Right cardiac atrium (tissue), 5 donors: ENCODE measurements at regions not wholly inside any gene's neighbourhood (a gene's known extent, or its start where the extent isn't known, plus 50 kb on each side); places are given as distances from the start of the nearest gene placed in this dataset.

Experiments used
- ATAC-seq, 2 donors: fragments of 200-7000 bp; cut with Tn5 transposase; one replicate each; pipeline versions ENCODE4 v1.8.0 to v1.9.1; 2020; ENCODE audit warnings: moderate library complexity in 2 of 2, mild to moderate bottlenecking in 1 of 2
- DNase-seq, 3 donors: peaks; one replicate each; pipeline ENCODE4 v3.0.0-alpha.2; 2020
- H3K27ac ChIP-seq: one replicate; pipeline ENCODE4 v1.5.1; 2013; ENCODE audit warnings: mild to moderate bottlenecking, low read length, control low read depth, moderate library complexity
- H3K27me3 ChIP-seq: one replicate; pipeline ENCODE4 v1.6.1; 2013; ENCODE audit not compliant: control insufficient read depth, insufficient read depth
- H3K4me1 ChIP-seq: one replicate; pipeline ENCODE4 v1.6.1; 2013; ENCODE audit warnings: low read length; ENCODE audit not compliant: control insufficient read depth, insufficient read depth
- H3K4me3 ChIP-seq: one replicate; pipeline ENCODE4 v1.5.1; 2013; ENCODE audit warnings: low read length, control low read depth
- H3K9me3 ChIP-seq: one replicate; pipeline ENCODE4 v1.6.1; 2013; ENCODE audit warnings: low read length; ENCODE audit not compliant: control insufficient read depth
- WGBS: extraction: QIAGEN DNeasy Blood & Tissue Kit; methylation state at CpG from one replicate; pipeline ENCODE4 v1.1.7; 2013; 5-methylcytosine and 5-hydroxymethylcytosine counted together
- intact Hi-C, 4 donors: fragments of 100-400 bp; cut with DNase I; formaldehyde crosslinking; loops; one replicate each; pipeline versions ENCODE4 v1.11.0 to v1.14.0; 2022 to 2023
- donor health status: healthy with polysubstance abuse.
- donor health status: DM: no; HTN: yes; CAD: no.
- donor health status: DM: no; HTN: no; CAD: no.
- donor health status: DM: no; HTN: yes; CAD: no; lungs with severe emphysema.
- donor health status: DM: yes; HTN: yes; CAD: no.

DNA sequence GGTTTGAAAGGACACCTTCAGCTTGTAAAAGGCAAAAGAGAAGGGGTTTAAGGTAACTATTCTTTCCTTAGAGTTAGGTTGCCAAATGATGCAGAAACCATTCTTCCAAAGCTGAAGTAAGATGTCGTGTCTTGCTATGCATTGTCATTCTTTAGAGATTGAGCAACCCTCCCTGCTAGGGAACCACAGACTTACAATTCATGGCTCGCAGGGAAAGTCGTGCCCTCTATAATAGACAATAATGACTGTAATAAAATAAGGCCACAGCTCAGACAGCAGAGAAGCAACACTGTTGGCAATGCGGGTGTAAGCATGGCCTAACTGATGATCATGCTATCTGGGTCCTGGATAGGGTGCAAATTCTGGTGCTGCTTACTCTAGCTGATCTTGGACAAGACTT lies 129.6 kb upstream of the CDH13 start:
- intact Hi-C loops: no loop called here
- Histone ChIP-seq H3K4me3 (no peak overlapping the region), H3K27me3 (no peaks in the 10 kb centered on the region), H3K4me1 (no peaks in the 10 kb centered on the region), H3K27ac (no peak overlapping the region), H3K9me3 (no peaks in the 10 kb centered on the region)
- ATAC-seq (no peak), DNase-seq (no peak)
- WGBS: 54% methylated on average over 4 of the region's 4 CpGs

DNA sequence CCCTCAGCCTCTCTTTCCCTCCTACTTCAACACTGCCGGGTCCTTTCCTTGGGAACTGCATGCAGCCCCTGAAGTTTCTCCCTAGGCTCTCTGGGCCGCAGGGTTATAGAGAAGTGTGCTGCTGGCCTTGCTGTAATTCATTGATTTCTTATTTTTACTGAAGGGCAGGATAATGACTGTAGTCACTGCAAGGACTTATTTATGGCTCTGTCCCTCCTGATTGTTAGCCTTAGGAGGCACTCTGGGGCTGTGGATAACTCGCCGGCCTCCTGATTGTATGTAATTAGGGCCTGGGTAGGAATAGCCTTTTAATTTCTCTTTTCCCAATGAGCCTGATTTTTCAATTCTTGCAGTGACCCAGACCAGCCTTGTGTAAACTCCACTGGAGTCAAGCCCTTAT lies 138.3 kb upstream of the CDH13 start:
- Histone ChIP-seq H3K27ac (no peak overlapping the region), H3K9me3 (no peaks in the 10 kb centered on the region), H3K4me1 (no peaks in the 10 kb centered on the region), H3K27me3 (no peaks in the 10 kb centered on the region), H3K4me3 (no peak overlapping the region)
- DNase-seq (no peak), ATAC-seq (no peak)
- intact Hi-C loops: no loop called here
- WGBS: 87% methylated on average over 4 of the region's 4 CpGs

DNA sequence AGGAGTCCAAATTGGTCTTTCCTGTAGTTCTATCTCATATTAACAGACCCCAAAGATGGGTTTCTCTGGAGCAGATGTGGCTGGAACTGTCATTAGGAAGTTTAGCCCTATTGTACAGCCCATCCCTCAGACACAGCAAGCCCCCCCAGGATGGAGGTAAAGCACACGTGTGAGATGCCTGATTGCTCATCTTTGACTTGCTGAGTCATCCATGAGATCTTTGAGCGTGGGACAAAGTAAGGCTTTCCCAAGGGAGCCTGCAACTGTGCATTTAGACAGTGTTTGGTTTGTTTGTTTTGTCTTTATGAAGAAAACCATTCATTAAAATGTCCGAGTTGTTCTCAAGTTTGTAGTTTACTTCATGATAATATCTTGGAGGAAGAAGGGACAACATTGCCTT lies 145.3 kb upstream of the CDH13 start:
- Histone ChIP-seq H3K4me1 (no peaks in the 10 kb centered on the region), H3K9me3 (no peaks in the 10 kb centered on the region), H3K27me3 (no peaks in the 10 kb centered on the region), H3K4me3 (no peak overlapping the region), H3K27ac (no peak overlapping the region)
- intact Hi-C loops: no loop called here
- 55% methylated on average over 3 of the region's 3 CpGs for WGBS
- ATAC-seq (no peak), DNase-seq (no peak)

DNA sequence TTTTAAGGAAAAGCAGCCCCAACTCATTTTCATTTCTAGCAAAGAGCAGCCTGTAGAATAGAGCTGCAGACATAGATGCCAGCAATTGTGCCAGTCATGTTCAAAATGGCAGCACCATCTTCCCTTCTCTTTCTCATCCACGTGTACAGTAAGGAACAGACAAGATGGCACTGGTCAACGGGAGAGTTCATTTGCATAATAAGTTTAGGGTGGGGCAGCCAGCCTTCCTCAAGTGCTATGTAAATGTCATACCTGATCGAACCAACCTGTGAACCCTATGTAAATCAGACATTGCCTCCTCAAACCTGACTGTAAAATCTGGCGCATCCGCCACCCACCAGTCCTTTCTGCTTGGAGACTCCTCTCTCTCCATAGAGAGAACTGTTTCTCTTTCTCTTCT lies 150.0 kb upstream of the CDH13 start:
- Histone ChIP-seq H3K9me3 (no peaks in the 10 kb centered on the region), H3K27me3 (no peaks in the 10 kb centered on the region), H3K4me3 (no peak overlapping the region), H3K4me1 (no peaks in the 10 kb centered on the region), H3K27ac (no peak overlapping the region)
- WGBS: 78% methylated on average over 5 of the region's 5 CpGs
- no peak for DNase-seq
- intact Hi-C loops: no loop called here
- ATAC-seq: no peak

DNA sequence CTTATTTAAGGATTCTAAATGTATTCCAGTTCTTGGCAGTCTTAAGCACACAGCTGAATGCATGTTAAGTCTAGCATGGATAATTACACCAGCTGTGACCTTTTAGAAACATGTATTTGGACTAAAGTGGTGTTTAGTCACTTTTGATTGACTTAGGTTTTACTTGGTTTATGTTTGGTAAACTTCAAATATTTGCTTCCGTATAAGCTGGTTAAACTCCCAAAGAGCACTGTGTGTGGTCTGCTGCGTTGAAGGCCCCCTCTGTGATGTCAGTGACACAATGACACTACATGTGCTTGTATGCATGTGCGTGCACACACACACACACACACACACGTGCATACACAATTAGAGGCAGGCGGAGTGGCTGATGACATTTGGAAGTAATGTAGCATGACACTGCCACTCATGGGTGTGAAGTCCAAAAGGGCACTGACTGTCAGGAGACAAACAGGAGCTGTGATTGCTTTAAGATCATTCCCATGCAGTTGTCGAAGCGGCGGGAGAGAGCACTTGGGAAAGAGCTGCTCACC lies 156.1 kb upstream of the CDH13 start:
- intact Hi-C loops: no loop called here
- no peaks in the 10 kb centered on the region for H3K9me3 ChIP-seq
- ATAC-seq: no peak
- no peak for DNase-seq
- no peaks in the 10 kb centered on the region for H3K4me1 ChIP-seq
- 44% methylated on average over 8 of the region's 8 CpGs for WGBS
- H3K4me3 ChIP-seq: no peak overlapping the region
- H3K27me3 ChIP-seq: no peaks in the 10 kb centered on the region
- H3K27ac ChIP-seq: no peak overlapping the region

DNA sequence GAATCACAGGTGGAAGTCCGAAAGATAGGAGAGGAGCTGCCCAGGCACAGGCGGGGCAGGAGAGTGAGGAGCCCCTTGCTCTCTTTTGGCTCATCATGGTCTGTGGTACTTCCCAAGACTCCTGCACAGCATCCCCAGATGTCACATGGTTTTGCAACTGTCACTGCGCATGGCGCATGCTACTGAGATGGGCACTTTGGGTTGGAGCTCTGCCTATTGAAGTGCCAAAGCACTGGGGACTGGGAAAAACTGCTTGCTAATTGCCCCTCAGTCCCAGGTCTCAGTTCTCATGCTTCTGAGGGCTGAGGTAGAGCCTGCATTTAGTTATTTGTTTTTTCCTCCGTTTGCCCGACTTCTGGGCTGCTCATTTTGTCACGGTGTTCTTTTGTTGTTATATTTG lies 156.8 kb upstream of the CDH13 start:
- Histone ChIP-seq H3K4me3 (no peak overlapping the region), H3K27ac (no peak overlapping the region), H3K9me3 (no peaks in the 10 kb centered on the region), H3K4me1 (no peaks in the 10 kb centered on the region), H3K27me3 (no peaks in the 10 kb centered on the region)
- intact Hi-C loops: no loop called here
- ATAC-seq: no peak
- WGBS: 81% methylated on average over 7 of the region's 7 CpGs
- DNase-seq: no peak

DNA sequence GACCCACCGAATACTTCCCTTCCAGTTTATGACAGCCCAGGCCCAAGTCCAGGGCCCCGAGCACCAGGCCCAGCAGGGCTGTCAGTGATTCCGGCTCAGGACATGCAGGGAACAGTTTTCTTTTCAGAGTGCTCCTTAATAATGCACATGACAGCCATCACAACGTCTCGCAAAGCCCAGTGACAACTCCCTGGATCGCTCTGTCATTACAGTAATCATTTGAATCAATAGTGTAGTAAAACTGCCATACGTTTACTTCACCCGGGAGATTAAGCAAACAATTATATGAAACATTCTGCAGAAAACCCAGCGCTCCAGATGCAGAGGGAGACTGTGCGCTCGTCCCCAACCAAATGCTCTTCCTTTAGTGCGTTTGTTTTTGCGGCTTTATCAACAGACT lies 162.6 kb upstream of the CDH13 start:
- no peak for DNase-seq
- Histone ChIP-seq H3K9me3 (no peaks in the 10 kb centered on the region), H3K27ac (no peak overlapping the region), H3K27me3 (no peaks in the 10 kb centered on the region), H3K4me3 (no peak overlapping the region), H3K4me1 (no peaks in the 10 kb centered on the region)
- intact Hi-C loops: no loop called here
- 81% methylated on average over 13 of the region's 13 CpGs for WGBS
- ATAC-seq: no peak

DNA sequence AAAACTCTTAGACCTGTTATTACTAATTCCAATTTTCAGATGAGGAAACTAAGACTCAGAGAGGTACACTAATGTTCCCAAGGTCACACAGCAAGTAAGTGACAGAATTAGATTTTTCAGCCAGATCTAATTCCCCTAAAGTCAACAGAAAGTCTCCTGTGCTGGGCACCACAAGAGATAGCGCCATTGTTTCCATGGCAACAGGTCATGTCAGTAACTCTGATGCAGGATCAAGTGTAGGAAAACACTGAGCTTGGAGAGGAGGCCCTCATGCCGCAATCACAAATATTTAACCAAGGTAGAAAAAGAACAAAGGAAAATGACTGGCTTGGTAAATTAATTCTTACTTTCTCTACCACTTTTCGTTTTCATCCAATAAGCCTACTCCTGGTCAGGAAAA lies 166.0 kb upstream of the CDH13 start:
- intact Hi-C loops: no loop called here
- no peaks in the 10 kb centered on the region for H3K27me3 ChIP-seq
- no peaks in the 10 kb centered on the region for H3K4me1 ChIP-seq
- H3K9me3 ChIP-seq: no peaks in the 10 kb centered on the region
- H3K27ac ChIP-seq: no peak overlapping the region
- 67% methylated on average over 3 of the region's 3 CpGs for WGBS
- ATAC-seq (no peak), DNase-seq (no peak)
- no peak overlapping the region for H3K4me3 ChIP-seq

DNA sequence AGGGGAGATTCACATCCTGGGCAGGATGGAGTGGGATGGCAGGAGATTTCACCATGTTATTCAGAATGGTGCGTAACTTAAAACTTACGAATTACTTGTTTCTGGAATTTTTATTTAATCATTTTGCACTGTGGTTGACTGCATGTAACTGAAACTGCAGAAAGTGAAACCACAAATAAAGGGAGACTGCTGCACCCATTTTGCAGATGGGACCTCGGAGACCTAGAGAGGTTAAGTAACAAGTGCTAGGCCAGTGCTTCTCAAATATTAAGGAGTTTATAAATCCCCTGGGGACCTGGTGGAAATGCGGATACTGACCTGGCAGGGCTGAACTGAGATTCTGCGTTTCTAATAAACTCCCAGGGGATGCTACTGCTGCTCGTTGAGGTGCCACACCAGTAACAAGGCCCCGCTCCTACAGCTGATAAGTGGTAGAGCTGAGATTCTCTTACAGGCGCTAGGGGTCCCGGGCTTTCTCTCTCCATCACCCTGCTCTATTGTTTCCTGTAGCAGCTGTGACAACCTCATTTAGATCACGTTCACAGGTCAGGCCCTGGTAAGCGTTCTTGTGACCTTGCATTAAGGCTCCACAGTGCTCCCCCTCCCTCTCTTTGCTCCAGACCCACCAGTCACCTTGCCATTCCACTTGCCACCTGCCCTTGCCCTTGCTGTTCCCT lies 167.1 kb upstream of the CDH13 start:
- intact Hi-C loops: loop anchor here in 2 of 4 donors (5.0 to 10.0 kb wide), 2 partner anchors 197 to 435 kb away; no protein-coding TSS in a partner anchor
- H3K4me3 ChIP-seq: no peak overlapping the region
- no peaks in the 10 kb centered on the region for H3K4me1 ChIP-seq
- DNase-seq: no peak
- ATAC-seq: no peak
- H3K9me3 ChIP-seq: no peaks in the 10 kb centered on the region
- H3K27me3 ChIP-seq: no peaks in the 10 kb centered on the region
- WGBS: 52% methylated on average over 11 of the region's 11 CpGs
- H3K27ac ChIP-seq: no peak overlapping the region

DNA sequence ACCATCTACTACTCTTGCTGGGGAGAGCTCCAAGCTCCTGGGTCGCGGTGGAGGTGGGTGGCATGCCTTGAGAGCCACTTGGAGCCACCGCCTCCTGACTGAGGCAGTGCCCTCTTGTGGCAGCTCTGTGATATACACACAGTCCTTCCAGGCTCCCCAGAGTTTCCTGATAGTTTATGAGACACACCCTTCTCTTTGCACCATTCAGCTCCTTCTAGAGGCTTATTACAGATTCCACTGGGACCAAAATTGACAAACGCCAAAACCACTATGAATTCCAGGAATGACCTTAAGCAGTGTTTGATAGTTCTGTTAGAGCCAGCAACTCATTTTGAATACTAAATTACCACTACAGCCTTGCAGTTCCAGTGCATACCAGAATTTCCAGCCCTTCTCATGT lies 170.1 kb upstream of the CDH13 start:
- DNase-seq (peak; percentile 40 to 69 (median 54)), ATAC-seq (peak; percentile 81)
- no peaks in the 10 kb centered on the region for H3K27me3 ChIP-seq
- H3K4me3 ChIP-seq: no peak overlapping the region
- H3K27ac ChIP-seq: no peak overlapping the region
- WGBS: 6% methylated on average over 4 of the region's 4 CpGs
- H3K9me3 ChIP-seq: no peaks in the 10 kb centered on the region
- H3K4me1 ChIP-seq: no peaks in the 10 kb centered on the region
- intact Hi-C loops: loop anchor here in 2 of 4 donors (5.0 to 10.0 kb wide), 2 partner anchors 194 to 432 kb away; no protein-coding TSS in a partner anchor

DNA sequence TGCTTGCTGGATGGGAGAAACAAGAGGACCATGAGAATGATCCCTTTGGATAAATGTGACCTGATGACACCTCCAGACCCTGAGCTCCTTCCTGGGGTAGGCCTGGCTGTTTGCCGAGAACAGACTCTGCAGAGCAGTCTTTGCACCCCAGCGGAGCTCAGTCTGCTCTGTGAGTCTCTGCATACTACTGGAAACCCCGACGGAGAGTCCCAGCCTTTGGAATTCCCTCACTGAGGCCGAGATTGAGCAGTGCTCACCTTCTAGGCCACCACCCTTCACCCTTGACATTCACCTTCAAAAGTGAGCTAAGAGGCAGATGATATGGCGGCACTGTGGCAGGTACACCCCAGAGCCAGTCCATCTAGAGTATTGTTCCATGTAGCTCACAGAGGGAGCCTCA lies 172.2 kb upstream of the CDH13 start:
- intact Hi-C loops: loop anchor here in 1 of 4 donors (10.0 kb wide), 1 partner anchor 430 kb away; no protein-coding TSS in a partner anchor
- no peaks in the 10 kb centered on the region for H3K27me3 ChIP-seq
- no peak overlapping the region for H3K27ac ChIP-seq
- no peak overlapping the region for H3K4me3 ChIP-seq
- H3K9me3 ChIP-seq: no peaks in the 10 kb centered on the region
- no peak for DNase-seq
- WGBS: 86% methylated on average over 6 of the region's 6 CpGs
- no peaks in the 10 kb centered on the region for H3K4me1 ChIP-seq
- ATAC-seq: no peak
